ENCODE measurements at regions not wholly inside any gene's neighbourhood (a gene's known extent, or its start where the extent isn't known, plus 50 kb on each side); places are given as distances from the start of the nearest gene placed in this dataset.

GRCh38 chr11:19595499-19595839 lies 117.2 kb upstream of the NAV2 start:
- DNase-seq: no peak

GRCh38 chr11:19594326-19594725 lies 118.3 kb upstream of the NAV2 start:
- DNase-seq: no peak

- no peak for DNase-seq
Measured at GRCh38 chr11:19592842-19593241, 119.8 kb upstream of the NAV2 start.

GRCh38 chr11:19589567-19590260 lies 122.9 kb upstream of the NAV2 start:
- no peak for DNase-seq

- DNase-seq: no peak
Measured at GRCh38 chr11:19587979-19588378, 124.7 kb upstream of the NAV2 start.

GRCh38 chr11:19580646-19581045 lies 132.0 kb upstream of the NAV2 start:
- no peak for DNase-seq

GRCh38 chr11:19579957-19580356 lies 132.7 kb upstream of the NAV2 start:
- no peak for DNase-seq

- DNase-seq: no peak
Measured at GRCh38 chr11:19578871-19579270, 133.8 kb upstream of the NAV2 start.

GRCh38 chr11:19577976-19578619 lies 134.5 kb upstream of the NAV2 start:
- no peak for DNase-seq

- DNase-seq: no peak
Measured at GRCh38 chr11:19577391-19577975, 135.2 kb upstream of the NAV2 start.

GRCh38 chr11:19576903-19577302 lies 135.7 kb upstream of the NAV2 start:
- DNase-seq: no peak

GRCh38 chr11:19576054-19576453 lies 136.6 kb upstream of the NAV2 start:
- no peak for DNase-seq

- no peak for DNase-seq
Measured at GRCh38 chr11:19574916-19575315, 137.7 kb upstream of the NAV2 start.

GRCh38 chr11:19573666-19574065 lies 139.0 kb upstream of the NAV2 start:
- no peak for DNase-seq

- DNase-seq: no peak
Measured at GRCh38 chr11:19571906-19572305, 140.7 kb upstream of the NAV2 start.

GRCh38 chr11:19570889-19571288 lies 141.7 kb upstream of the NAV2 start:
- DNase-seq: no peak

- no peak for DNase-seq
Measured at GRCh38 chr11:19567996-19568395, 144.6 kb upstream of the NAV2 start.

- DNase-seq: no peak
Measured at GRCh38 chr11:19566583-19567379, 145.9 kb upstream of the NAV2 start.

- DNase-seq: no peak
Measured at GRCh38 chr11:19565639-19566038, 147.0 kb upstream of the NAV2 start.

- no peak for DNase-seq
Measured at GRCh38 chr11:19562156-19562555, 150.5 kb upstream of the NAV2 start.

GRCh38 chr11:19561011-19561410 lies 151.6 kb upstream of the NAV2 start:
- no peak for DNase-seq

- DNase-seq: no peak
Measured at GRCh38 chr11:19560156-19560555, 152.5 kb upstream of the NAV2 start.

- DNase-seq: no peak
Measured at GRCh38 chr11:19559746-19560145, 152.9 kb upstream of the NAV2 start.
